Ascending aorta (tissue), 2 donors: ENCODE measurements at regions not wholly inside any gene's neighbourhood (a gene's known extent, or its start where the extent isn't known, plus 50 kb on each side); places are given as distances from the start of the nearest gene placed in this dataset.

Experiments
- DNase-seq, 2 donors: peaks; one replicate each; pipeline ENCODE4 v3.0.0-alpha.2; 2019; ENCODE audit warnings: low spot score in 2 of 2
- H3K27ac ChIP-seq, 2 donors: fragments of 200-600 bp; sonication (generic); one replicate each; pipeline ENCODE4 v1.5.1; 2016 to 2017; ENCODE audit warnings: mild to moderate bottlenecking in 1 of 2
- H3K27me3 ChIP-seq: fragments of 200-600 bp; sonication (generic); one replicate; pipeline ENCODE4 v1.5.1; 2017
- H3K36me3 ChIP-seq, 2 donors: fragments of 200-600 bp; sonication (generic); one replicate each; pipeline ENCODE4 v1.5.1; 2016
- H3K4me1 ChIP-seq, 2 donors: fragments of 200-600 bp; sonication (generic); one replicate each; pipeline ENCODE4 v1.5.1; 2016 to 2017; ENCODE audit warnings: mild to moderate bottlenecking in 1 of 2
- H3K4me3 ChIP-seq, 2 donors: fragments of 200-600 bp; sonication (generic); one replicate each; pipeline ENCODE4 v1.5.1; 2016 to 2017; ENCODE audit warnings: mild to moderate bottlenecking in 1 of 2
- H3K9me3 ChIP-seq, 2 donors: fragments of 200-600 bp; sonication (generic); one replicate each; pipeline ENCODE4 v1.5.1; 2016
- CTCF ChIP-seq, 3 experiments: fragments of 200-600 bp in 2 of 3; fragments of 450-650 bp in 1 of 3; sonication (generic) in 2 of 3; IDR thresholded peaks; one replicate each; pipeline ENCODE4 v1.5.1; 2016 to 2019; ENCODE audit warnings: antibody characterized with exemption in 3 of 3, mild to moderate bottlenecking in 1 of 3, moderate library complexity in 1 of 3
- intact Hi-C: fragments of 100-400 bp; cut with DNase I; formaldehyde crosslinking; loops from one replicate; pipeline ENCODE4 v1.15.1; 2023

GRCh38 chr13:21837288-21837687 is 166.4 kb downstream of the FGF9 start:
- DNase-seq, result no peak
- Histone ChIP-seq H3K27me3 (no peaks in the 10 kb centered on the region), H3K36me3 (no peaks in the 10 kb centered on the region), H3K27ac (no peak overlapping the region), H3K9me3 (no peaks in the 10 kb centered on the region), H3K4me3 (no peak overlapping the region), H3K4me1 (peaks cover 0 to 4% of the 10 kb centered on the region in 2 donors)
- intact Hi-C loops, result no loop called here
- no peak for TF ChIP-seq CTCF (IDR thresholded peaks at IDR 0.05)

- H3K27me3 ChIP-seq, result no peaks in the 10 kb centered on the region
- no peak for DNase-seq
- no peaks in the 10 kb centered on the region for H3K9me3 ChIP-seq
- no peak overlapping the region for H3K27ac ChIP-seq
- intact Hi-C loops, result no loop called here
- peaks cover 0 to 4% of the 10 kb centered on the region in 2 donors for H3K4me1 ChIP-seq
- TF ChIP-seq CTCF (IDR thresholded peaks at IDR 0.05), result no peak
- no peak overlapping the region for H3K4me3 ChIP-seq
- no peaks in the 10 kb centered on the region for H3K36me3 ChIP-seq
Measured at GRCh38 chr13:21837841-21838551, 167.1 kb downstream of the FGF9 start.

- Histone ChIP-seq H3K27me3 (no peaks in the 10 kb centered on the region), H3K27ac (no peak overlapping the region), H3K4me1 (peaks cover 0 to 5% of the 10 kb centered on the region in 2 donors), H3K9me3 (no peaks in the 10 kb centered on the region), H3K4me3 (no peak overlapping the region), H3K36me3 (no peaks in the 10 kb centered on the region)
- no peak for DNase-seq
- intact Hi-C loops, result loop anchor here (10.0 kb wide), 1 partner anchor 428 kb away; no protein-coding TSS in a partner anchor
- no peak for TF ChIP-seq CTCF (IDR thresholded peaks at IDR 0.05)
Measured at GRCh38 chr13:21846605-21847004, 175.7 kb downstream of the FGF9 start.

GRCh38 chr13:21849323-21849722 is 178.4 kb downstream of the FGF9 start:
- Histone ChIP-seq H3K27me3 (no peaks in the 10 kb centered on the region), H3K27ac (no peak overlapping the region), H3K4me1 (peaks cover 0 to 5% of the 10 kb centered on the region in 2 donors), H3K9me3 (no peaks in the 10 kb centered on the region), H3K36me3 (no peaks in the 10 kb centered on the region), H3K4me3 (no peak overlapping the region)
- DNase-seq, result no peak
- peak; percentile 16 to 59 (median 37) for TF ChIP-seq CTCF (IDR thresholded peaks at IDR 0.05)
- intact Hi-C loops, result loop anchor here (10.0 kb wide), 1 partner anchor 425 kb away; no protein-coding TSS in a partner anchor

GRCh38 chr13:21850013-21851006 is 179.4 kb downstream of the FGF9 start:
- Histone ChIP-seq H3K27me3 (no peaks in the 10 kb centered on the region), H3K4me1 (peaks cover 0 to 5% of the 10 kb centered on the region in 2 donors), H3K9me3 (no peaks in the 10 kb centered on the region), H3K27ac (no peak overlapping the region), H3K36me3 (no peaks in the 10 kb centered on the region), H3K4me3 (no peak overlapping the region)
- DNase-seq, result no peak
- no peak for TF ChIP-seq CTCF (IDR thresholded peaks at IDR 0.05)
- intact Hi-C loops, result no loop called here
